ENCODE measurements at regions not wholly inside any gene's neighbourhood (a gene's known extent, or its start where the extent isn't known, plus 50 kb on each side); places are given as distances from the start of the nearest gene placed in this dataset.

- DNase-seq, result peak; percentile 91
Observed at GRCh38 chr12:24600996-24601395, 347.9 kb downstream of the BCAT1 start.

GRCh38 chr12:24600551-24600950 lies 348.4 kb downstream of the BCAT1 start:
- DNase-seq, result peak; percentile 5

GRCh38 chr12:24599736-24600135 lies 349.2 kb downstream of the BCAT1 start:
- no peak for DNase-seq

GRCh38 chr12:24597580-24597979 lies 351.3 kb downstream of the BCAT1 start:
- DNase-seq, result no peak

GRCh38 chr12:24596768-24597388 lies 352.0 kb downstream of the BCAT1 start:
- peak; percentile 32 for DNase-seq

GRCh38 chr12:24595652-24596235 lies 353.2 kb downstream of the BCAT1 start:
- no peak for DNase-seq

GRCh38 chr12:24591715-24592440 lies 357.0 kb downstream of the BCAT1 start:
- DNase-seq, result no peak

GRCh38 chr12:24591079-24591626 lies 357.7 kb downstream of the BCAT1 start:
- DNase-seq, result no peak

- peak; percentile 8 for DNase-seq
Observed at GRCh38 chr12:24586293-24586692, 362.6 kb downstream of the BCAT1 start.

GRCh38 chr12:24584032-24584675 lies 364.7 kb downstream of the BCAT1 start:
- DNase-seq, result no peak

GRCh38 chr12:24582954-24583601 lies 365.8 kb downstream of the BCAT1 start:
- DNase-seq, result no peak

GRCh38 chr12:24574538-24574937 lies 374.4 kb downstream of the BCAT1 start:
- DNase-seq, result no peak

GRCh38 chr12:24573621-24574020 lies 375.3 kb downstream of the BCAT1 start:
- DNase-seq, result no peak

GRCh38 chr12:24565300-24565699 lies 383.6 kb downstream of the BCAT1 start:
- no peak for DNase-seq

- peak; percentile 16 for DNase-seq
Observed at GRCh38 chr12:24562771-24563431, 386.0 kb downstream of the BCAT1 start.

- peak; percentile 28 for DNase-seq
Observed at GRCh38 chr12:24561882-24562770, 386.8 kb downstream of the BCAT1 start.

- peak; percentile 25 for DNase-seq
Observed at GRCh38 chr12:24561411-24561871, 387.5 kb downstream of the BCAT1 start.

GRCh38 chr12:24560831-24561271 lies 388.1 kb downstream of the BCAT1 start:
- DNase-seq, result no peak

GRCh38 chr12:24560192-24560775 lies 388.6 kb downstream of the BCAT1 start:
- DNase-seq, result no peak

- no peak for DNase-seq
Observed at GRCh38 chr12:24557738-24558137, 391.2 kb downstream of the BCAT1 start.
